H9 (cell line): ENCODE measurements at regions not wholly inside any gene's neighbourhood (a gene's known extent, or its start where the extent isn't known, plus 50 kb on each side); places are given as distances from the start of the nearest gene placed in this dataset.

Experiments used
- DNase-seq: peaks from one replicate; pipeline ENCODE4 v3.0.0-alpha.2; 2017
- H2AFZ ChIP-seq: one replicate; pipeline ENCODE4 v1.6.1; 2013; ENCODE audit warnings: mild to moderate bottlenecking, low read length, control low read depth, moderate library complexity
- H2AK5ac ChIP-seq: 2 replicates; pipeline ENCODE4 v1.6.1; 2013; ENCODE audit warnings: low read length, control low read depth, mixed read lengths; ENCODE audit not compliant: insufficient read length
- H2BK120ac ChIP-seq: one replicate; pipeline ENCODE4 v1.6.1; 2013; ENCODE audit warnings: low read depth, mild to moderate bottlenecking, low read length, control low read depth, inconsistent platforms; ENCODE audit not compliant: poor library complexity, severe bottlenecking
- H2BK12ac ChIP-seq: 2 replicates; pipeline ENCODE4 v1.6.1; 2013; ENCODE audit warnings: low read length, control low read depth, mixed read lengths, low read depth; ENCODE audit not compliant: insufficient read length
- H2BK15ac ChIP-seq: 2 replicates; pipeline ENCODE4 v1.6.1; 2013; ENCODE audit warnings: low read depth, low read length, control low read depth
- H2BK20ac ChIP-seq: one replicate; pipeline ENCODE4 v1.6.1; 2013; ENCODE audit warnings: low read depth, mild to moderate bottlenecking, low read length, control low read depth, inconsistent platforms; ENCODE audit not compliant: poor library complexity, severe bottlenecking
- H2BK5ac ChIP-seq: 2 replicates; pipeline ENCODE4 v1.6.1; 2013; ENCODE audit warnings: low read length, control low read depth, mixed read lengths; ENCODE audit not compliant: insufficient read length
- H3K14ac ChIP-seq: 2 replicates; pipeline ENCODE4 v1.6.1; 2013; ENCODE audit warnings: low read length, control low read depth; ENCODE audit not compliant: insufficient read depth
- H3K18ac ChIP-seq: 2 replicates; pipeline ENCODE4 v1.6.1; 2013; ENCODE audit warnings: low read depth, mild to moderate bottlenecking, mixed read lengths, low read length, control low read depth; ENCODE audit not compliant: insufficient read length
- H3K23ac ChIP-seq: 2 replicates; pipeline ENCODE4 v1.6.1; 2013; ENCODE audit warnings: low read length, control low read depth, mixed read lengths, low read depth; ENCODE audit not compliant: insufficient read length
- H3K23me2 ChIP-seq: 2 replicates; pipeline ENCODE4 v1.6.1; 2013; ENCODE audit warnings: low read depth, mild to moderate bottlenecking, mixed read lengths, low read length, control low read depth; ENCODE audit not compliant: insufficient read length, poor library complexity, severe bottlenecking
- H3K27ac ChIP-seq: 2 replicates; pipeline ENCODE4 v1.5.1; 2013; ENCODE audit warnings: low read length, control low read depth, mixed read lengths, low read depth; ENCODE audit not compliant: insufficient read length
- H3K27me3 ChIP-seq: 2 replicates; pipeline ENCODE4 v1.6.1; 2013; ENCODE audit warnings: low read length, control low read depth, inconsistent platforms; ENCODE audit not compliant: insufficient read depth
- H3K4ac ChIP-seq: 2 replicates; pipeline ENCODE4 v1.6.1; 2013; ENCODE audit warnings: low read depth, mild to moderate bottlenecking, control low read depth, inconsistent platforms, low read length, moderate library complexity
- H3K4me1 ChIP-seq: 2 replicates; pipeline ENCODE4 v1.6.1; 2013; ENCODE audit warnings: low read length, control low read depth, inconsistent platforms; ENCODE audit not compliant: insufficient read depth
- H3K4me2 ChIP-seq: 2 replicates; pipeline ENCODE4 v1.6.1; 2013; ENCODE audit warnings: low read length, control low read depth, mixed read lengths; ENCODE audit not compliant: insufficient read length, insufficient read depth
- H3K56ac ChIP-seq: 2 replicates; pipeline ENCODE4 v1.6.1; 2013; ENCODE audit warnings: low read depth, mild to moderate bottlenecking, mixed read lengths, low read length, control low read depth; ENCODE audit not compliant: insufficient read length
- H3K79me1 ChIP-seq: 2 replicates; pipeline ENCODE4 v1.6.1; 2013; ENCODE audit warnings: low read depth, mild to moderate bottlenecking, moderate library complexity, low read length, control low read depth, inconsistent platforms; ENCODE audit not compliant: insufficient read depth, poor library complexity, severe bottlenecking
- H3K79me2 ChIP-seq: 2 replicates; pipeline ENCODE4 v1.6.1; 2013; ENCODE audit warnings: low read length, control low read depth, inconsistent platforms; ENCODE audit not compliant: insufficient read depth
- H3K9ac ChIP-seq: 2 replicates; pipeline ENCODE4 v1.6.1; 2013; ENCODE audit warnings: low read length, control low read depth, mixed read lengths; ENCODE audit not compliant: insufficient read length; ENCODE audit errors: extremely low read depth
- H3K9me3 ChIP-seq: one replicate; pipeline ENCODE4 v1.6.1; 2013; ENCODE audit warnings: low read depth, low read length, inconsistent platforms; ENCODE audit not compliant: control insufficient read depth
- H3T11ph ChIP-seq: one replicate; pipeline ENCODE4 v1.6.1; 2013; ENCODE audit warnings: mild to moderate bottlenecking, low read length, control low read depth, inconsistent platforms
- H4K20me1 ChIP-seq: one replicate; pipeline ENCODE4 v1.6.1; 2013; ENCODE audit not compliant: control insufficient read depth, insufficient read length, insufficient read depth
- H4K5ac ChIP-seq: 2 replicates; pipeline ENCODE4 v1.6.1; 2013; ENCODE audit warnings: low read depth, mild to moderate bottlenecking, mixed read lengths, low read length, control low read depth; ENCODE audit not compliant: insufficient read length
- H4K8ac ChIP-seq: replicated peaks from 2 replicates; pipeline ENCODE4 v1.6.1; 2013; ENCODE audit warnings: low read length, control low read depth, mixed read lengths, low read depth; ENCODE audit not compliant: insufficient read length
- H4K91ac ChIP-seq: 2 replicates; pipeline ENCODE4 v1.6.1; 2013; ENCODE audit warnings: low read depth, mild to moderate bottlenecking, moderate library complexity, mixed read lengths, low read length, control low read depth; ENCODE audit not compliant: insufficient read length
- H3K27ac Mint-ChIP-seq, 3 experiments: 2 replicates in 2 of 3; 3 replicates in 1 of 3; pipeline ENCODE4 v1.8.0; 2020 to 2021; ENCODE audit warnings: mixed read lengths in 3 of 3, mild to moderate bottlenecking in 1 of 3, moderate library complexity in 1 of 3
- H3K27me3 Mint-ChIP-seq: 2 replicates; pipeline ENCODE4 v1.8.0; 2021; ENCODE audit warnings: low read depth, mild to moderate bottlenecking, moderate library complexity, mixed read lengths
- H3K36me3 Mint-ChIP-seq, 3 experiments: 2 replicates in 2 of 3; 3 replicates in 1 of 3; pipeline ENCODE4 v1.8.0; 2020 to 2021; ENCODE audit warnings: low read depth in 3 of 3, mixed read lengths in 3 of 3; ENCODE audit not compliant: insufficient read depth in 1 of 3
- H3K4me1 Mint-ChIP-seq, 2 experiments: 2 replicates each; pipeline ENCODE4 v1.8.0; 2020; ENCODE audit warnings: mixed read lengths in 2 of 2
- H3K4me3 Mint-ChIP-seq, 2 experiments: 2 replicates in 1 of 2; 3 replicates in 1 of 2; pipeline ENCODE4 v1.8.0; 2020 to 2021; ENCODE audit warnings: mild to moderate bottlenecking in 2 of 2, mixed read lengths in 2 of 2, moderate library complexity in 1 of 2
- H3K9me3 Mint-ChIP-seq, 2 experiments: 2 replicates in 1 of 2; 3 replicates in 1 of 2; pipeline ENCODE4 v1.8.0; 2020; ENCODE audit warnings: mild to moderate bottlenecking in 2 of 2, mixed read lengths in 2 of 2, moderate library complexity in 1 of 2
- CTCF ChIP-seq: fragments of 200-600 bp; sonication (generic); conservative IDR thresholded peaks from 3 replicates; pipeline ENCODE4 v1.8.0; 2021; ENCODE audit warnings: antibody characterized with exemption, mild to moderate bottlenecking
- WGBS: extraction: QIAGEN DNeasy Blood & Tissue Kit; methylation state at CpG from one replicate; pipeline ENCODE4 v1.1.7; 2013; ENCODE audit warnings: missing lambda C conversion rate, low lambda C conversion rate, mixed read lengths; ENCODE audit not compliant: insufficient read length; ENCODE audit errors: extremely low coverage; 5-methylcytosine and 5-hydroxymethylcytosine counted together
- microRNA-seq: library from miRNA; unstranded; fragments of <30 nt; microRNA quantifications from one replicate; pipeline ENCODE4, GENCODE V29; 2020; ENCODE audit warnings: borderline microRNAs expressed

- Histone ChIP-seq H4K8ac (no peak overlapping the region), H3K56ac (no peak overlapping the region), H3K23me2 (no peaks in the 10 kb centered on the region), H2BK120ac (no peak overlapping the region), H3K23ac (no peak overlapping the region), H3T11ph (no peak overlapping the region), H3K4me2 (no peak overlapping the region), H2BK15ac (no peak overlapping the region), H4K5ac (no peak overlapping the region), H4K20me1 (no peaks in the 10 kb centered on the region), H2AFZ (no peak overlapping the region), H3K4ac (no peak overlapping the region), H2BK20ac (no peak overlapping the region), H2BK12ac (no peak overlapping the region), H3K79me2 (no peaks in the 10 kb centered on the region), H3K9ac (no peak overlapping the region), H4K91ac (no peak overlapping the region), H3K14ac (no peak overlapping the region), H3K4me1 (no peaks in the 10 kb centered on the region), H3K79me1 (no peaks in the 10 kb centered on the region), H3K27ac (no peak overlapping the region), H3K27me3 (no peaks in the 10 kb centered on the region), H3K9me3 (no peaks in the 10 kb centered on the region), H2AK5ac (no peak overlapping the region), H3K18ac (no peak overlapping the region), H2BK5ac (no peak overlapping the region)
- no peak for TF ChIP-seq CTCF
- no CpG with 5 or more reads among the region's 4 CpGs for WGBS
- no peak overlapping the region for H3K27ac Mint-ChIP-seq
- no peak for DNase-seq
- peaks cover 0 to 5% of the 10 kb centered on the region in 2 experiments; a peak in 2 of 4 replicates for H3K4me1 Mint-ChIP-seq
- peaks cover 36% of the 10 kb centered on the region for H3K27me3 Mint-ChIP-seq
- H3K9me3 Mint-ChIP-seq: no peaks in the 10 kb centered on the region; a peak in 1 of 5 replicates
- no peak overlapping the region for H3K4me3 Mint-ChIP-seq
- no peaks in the 10 kb centered on the region for H3K36me3 Mint-ChIP-seq
Measured at GRCh38 chr1:209531549-209531948, 52.0 kb upstream of the CAMK1G start.

Small RNA genes in the stretch of these regions (microRNA-seq; reads per million reads assigned to microRNA genes)
- gene MIR205: 537 reads per million, percentile 91 among the genes with 10 or more reads in this experiment
